ENCODE measurements at regions not wholly inside any gene's neighbourhood (a gene's known extent, or its start where the extent isn't known, plus 50 kb on each side); places are given as distances from the start of the nearest gene placed in this dataset.

GRCh38 chr15:70236341-70237086 is 138.8 kb upstream of the TLE3 start:
- H2AFZ ChIP-seq (ENCODE audit: low read depth, low read length): no peak overlapping the region
- H3K9me2 ChIP-seq (ENCODE audit: insufficient read depth, low read length): no peaks in the 10 kb centered on the region
- H3K4me2 ChIP-seq (ENCODE audit: low read length): no peak overlapping the region
- no peak overlapping the region for H3K4me3 ChIP-seq (ENCODE audit: low read length)
- no peak overlapping the region for H3K9ac ChIP-seq (ENCODE audit: low read length)
- no peaks in the 10 kb centered on the region for H4K20me1 ChIP-seq (ENCODE audit: insufficient read depth)
- H3K27me3 ChIP-seq (ENCODE audit: insufficient read depth, low read depth, low read length): no peaks in the 10 kb centered on the region
- TF ChIP-seq RAD21 (conservative IDR thresholded peaks at IDR 0.05) (no peak), EZH2 (IDR thresholded peaks at IDR 0.05; ENCODE audit: borderline replicate concordance, insufficient read depth, low read length, poor library complexity, severe bottlenecking) (no peak), SMC3 (conservative IDR thresholded peaks at IDR 0.05; ENCODE audit: poor library complexity) (no peak), MXI1 (conservative IDR thresholded peaks at IDR 0.05; ENCODE audit: poor library complexity, severe bottlenecking) (no peak), REST (IDR thresholded peaks at IDR 0.05; ENCODE audit: borderline replicate concordance) (no peak), EP300 (conservative IDR thresholded peaks at IDR 0.05; ENCODE audit: poor library complexity, severe bottlenecking) (no peak)
- no peaks in the 10 kb centered on the region for H3K79me2 ChIP-seq (replicated peaks; ENCODE audit: insufficient read depth, low read length)
- no peaks in the 10 kb centered on the region for H3F3A ChIP-seq (ENCODE audit: insufficient read depth, low read length, poor library complexity, severe bottlenecking)
- H3K36me3 ChIP-seq (ENCODE audit: insufficient read depth, low read length): no peaks in the 10 kb centered on the region
- H3K9me3 ChIP-seq (ENCODE audit: low read length): peaks cover 7% of the 10 kb centered on the region
- H3K27ac ChIP-seq (ENCODE audit: low read length): no peak overlapping the region

GRCh38 chr15:70235347-70235746 is 137.6 kb upstream of the TLE3 start:
- Histone ChIP-seq H3K4me3 (ENCODE audit: low read length) (no peak overlapping the region), H3K9me3 (ENCODE audit: low read length) (peaks cover 10% of the 10 kb centered on the region), H2AFZ (ENCODE audit: low read depth, low read length) (no peak overlapping the region), H3K36me3 (ENCODE audit: insufficient read depth, low read length) (no peaks in the 10 kb centered on the region), H3K9me2 (ENCODE audit: insufficient read depth, low read length) (no peaks in the 10 kb centered on the region), H4K20me1 (ENCODE audit: insufficient read depth) (no peaks in the 10 kb centered on the region), H3K79me2 (replicated peaks; ENCODE audit: insufficient read depth, low read length) (no peaks in the 10 kb centered on the region), H3K27ac (ENCODE audit: low read length) (no peak overlapping the region), H3K9ac (ENCODE audit: low read length) (no peak overlapping the region), H3F3A (ENCODE audit: insufficient read depth, low read length, poor library complexity, severe bottlenecking) (no peaks in the 10 kb centered on the region), H3K27me3 (ENCODE audit: insufficient read depth, low read depth, low read length) (no peaks in the 10 kb centered on the region), H3K4me2 (ENCODE audit: low read length) (no peak overlapping the region)
- TF ChIP-seq CTCF (IDR thresholded peaks at IDR 0.05; ENCODE audit: poor library complexity, severe bottlenecking) (no peak), POLR2AphosphoS5 (IDR thresholded peaks at IDR 0.05) (no peak), TAF1 (IDR thresholded peaks at IDR 0.05; ENCODE audit: low read depth) (no peak), EP300 (conservative IDR thresholded peaks at IDR 0.05; ENCODE audit: poor library complexity, severe bottlenecking) (no peak), EZH2 (IDR thresholded peaks at IDR 0.05; ENCODE audit: borderline replicate concordance, insufficient read depth, low read length, poor library complexity, severe bottlenecking) (no peak), SMC3 (conservative IDR thresholded peaks at IDR 0.05; ENCODE audit: poor library complexity) (no peak), RAD21 (conservative IDR thresholded peaks at IDR 0.05) (no peak), MXI1 (conservative IDR thresholded peaks at IDR 0.05; ENCODE audit: poor library complexity, severe bottlenecking) (no peak), REST (IDR thresholded peaks at IDR 0.05; ENCODE audit: borderline replicate concordance) (no peak)

Data from neural cell (in vitro differentiated cells).